A673 (cell line): ENCODE measurements at regions not wholly inside any gene's neighbourhood (a gene's known extent, or its start where the extent isn't known, plus 50 kb on each side); places are given as distances from the start of the nearest gene placed in this dataset.

ENCODE experiments used
- BruUV-seq: library from RNA; stranded (reverse); fragments of 400-500 nt; replicated peaks from 2 replicates; lab custom pipeline; 2021; lab: Mats Ljungman, UMichigan
- CTCF ChIA-PET: fragments of 300-600 bp; sonication (Branson Sonifier 250); formaldehyde crosslinking; loops from one replicate; lab custom pipeline; 2022; ENCODE audit warnings: antibody characterized with exemption; lab: Charles Lee
- POLR2A ChIA-PET: fragments of 300-600 bp; sonication (Branson Sonifier 250); formaldehyde crosslinking; loops from one replicate; lab custom pipeline; 2022; ENCODE audit warnings: antibody characterized with exemption; ENCODE audit not compliant: low non-redundant PET; lab: Charles Lee
- DNase-seq: peaks from one replicate; pipeline ENCODE4 v3.0.0-alpha.2; 2015; ENCODE audit warnings: low spot score
- H3K27ac ChIP-seq: fragments of 200-600 bp; sonication (generic); 2 replicates; pipeline ENCODE4 v1.5.1; 2016; ENCODE audit warnings: mixed run types, low read depth, mild to moderate bottlenecking, mixed read lengths, antibody characterized with exemption, low read length; ENCODE audit not compliant: poor library complexity, severe bottlenecking
- H3K27me3 ChIP-seq: fragments of 200-600 bp; sonication (generic); replicated peaks from 2 replicates; pipeline ENCODE4 v1.6.1; 2017; ENCODE audit warnings: mixed run types, low read depth, mild to moderate bottlenecking, mixed read lengths, antibody characterized with exemption, low read length; ENCODE audit not compliant: insufficient read depth, poor library complexity
- H3K36me3 ChIP-seq: fragments of 200-600 bp; sonication (generic); 2 replicates; pipeline ENCODE4 v1.6.1; 2016; ENCODE audit warnings: mixed run types, mild to moderate bottlenecking, mixed read lengths, antibody characterized with exemption, low read length; ENCODE audit not compliant: insufficient read depth, poor library complexity, severe bottlenecking
- H3K4me1 ChIP-seq: fragments of 200-600 bp; sonication (generic); 2 replicates; pipeline ENCODE4 v1.6.1; 2017; ENCODE audit warnings: mixed run types, mild to moderate bottlenecking, mixed read lengths, antibody characterized with exemption, low read length; ENCODE audit not compliant: insufficient read depth, poor library complexity, severe bottlenecking
- H3K4me3 ChIP-seq: fragments of 200-600 bp; sonication (generic); 2 replicates; pipeline ENCODE4 v1.5.1; 2016; ENCODE audit warnings: low read depth, mixed run types, mild to moderate bottlenecking, mixed read lengths, low read length; ENCODE audit not compliant: poor library complexity, severe bottlenecking
- H3K9me3 ChIP-seq: fragments of 200-600 bp; sonication (generic); 2 replicates; pipeline ENCODE4 v1.6.1; 2016; ENCODE audit warnings: mixed run types, low read depth, mild to moderate bottlenecking, mixed read lengths, antibody characterized with exemption, low read length; ENCODE audit not compliant: poor library complexity, severe bottlenecking
- EZH2 ChIP-seq: fragments of 200-600 bp; sonication (generic); IDR thresholded peaks from 2 replicates; pipeline ENCODE4 v1.6.1; 2017; ENCODE audit warnings: borderline replicate concordance, low read depth, mild to moderate bottlenecking, mixed read lengths, antibody characterized with exemption, low read length; ENCODE audit not compliant: poor library complexity, severe bottlenecking
- intact Hi-C: fragments of 100-400 bp; cut with micrococcal nuclease; formaldehyde crosslinking; loops from one replicate; pipeline ENCODE4 v1.10.0; 2022; ENCODE audit not compliant: unreplicated experiment
- TF ChIP-seq, protein P1 (sequence below): fragments of 300-800, 200-600 bp; sonication (generic); conservative IDR thresholded peaks from 2 replicates; pipeline ENCODE4 v1.5.1; 2017; ENCODE audit warnings: low read depth, mild to moderate bottlenecking, antibody characterized with exemption, low read length, moderate library complexity, mixed read lengths

DNA sequence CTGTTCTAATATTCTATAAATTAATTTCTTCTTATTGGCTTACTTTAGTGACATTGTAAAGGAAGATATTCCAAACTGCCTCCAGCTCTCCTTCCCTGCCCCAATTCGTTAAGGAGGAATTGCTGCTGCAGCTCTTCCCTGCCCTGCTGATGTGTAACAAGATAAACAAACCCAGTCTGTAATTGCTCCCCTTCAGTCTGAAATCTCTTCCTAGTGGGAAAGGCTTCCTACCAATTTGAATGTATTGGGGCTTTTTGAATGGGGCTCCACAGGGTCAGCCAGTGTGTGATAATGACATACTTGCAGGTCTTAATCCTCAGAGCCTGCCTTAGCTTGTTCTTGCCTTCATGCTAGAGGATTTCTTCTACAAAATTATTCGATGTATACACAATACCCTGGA is 849.9 kb upstream of the GHITM start:
- H3K4me3 ChIP-seq = no peak overlapping the region
- H3K27me3 ChIP-seq = no peaks in the 10 kb centered on the region
- BruUV-seq = no TSS peak
- POLR2A ChIA-PET = no interaction called here
- peaks cover 20% of the 10 kb centered on the region for H3K9me3 ChIP-seq
- CTCF ChIA-PET = no interaction called here
- H3K27ac ChIP-seq = no peak overlapping the region
- no peak for TF ChIP-seq EZH2
- TF ChIP-seq, protein P1, sequence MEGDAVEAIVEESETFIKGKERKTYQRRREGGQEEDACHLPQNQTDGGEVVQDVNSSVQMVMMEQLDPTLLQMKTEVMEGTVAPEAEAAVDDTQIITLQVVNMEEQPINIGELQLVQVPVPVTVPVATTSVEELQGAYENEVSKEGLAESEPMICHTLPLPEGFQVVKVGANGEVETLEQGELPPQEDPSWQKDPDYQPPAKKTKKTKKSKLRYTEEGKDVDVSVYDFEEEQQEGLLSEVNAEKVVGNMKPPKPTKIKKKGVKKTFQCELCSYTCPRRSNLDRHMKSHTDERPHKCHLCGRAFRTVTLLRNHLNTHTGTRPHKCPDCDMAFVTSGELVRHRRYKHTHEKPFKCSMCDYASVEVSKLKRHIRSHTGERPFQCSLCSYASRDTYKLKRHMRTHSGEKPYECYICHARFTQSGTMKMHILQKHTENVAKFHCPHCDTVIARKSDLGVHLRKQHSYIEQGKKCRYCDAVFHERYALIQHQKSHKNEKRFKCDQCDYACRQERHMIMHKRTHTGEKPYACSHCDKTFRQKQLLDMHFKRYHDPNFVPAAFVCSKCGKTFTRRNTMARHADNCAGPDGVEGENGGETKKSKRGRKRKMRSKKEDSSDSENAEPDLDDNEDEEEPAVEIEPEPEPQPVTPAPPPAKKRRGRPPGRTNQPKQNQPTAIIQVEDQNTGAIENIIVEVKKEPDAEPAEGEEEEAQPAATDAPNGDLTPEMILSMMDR = no peak
- intact Hi-C loops = no loop called here
- no peaks in the 10 kb centered on the region for H3K4me1 ChIP-seq
- no peaks in the 10 kb centered on the region for H3K36me3 ChIP-seq
- no peak for DNase-seq

DNA sequence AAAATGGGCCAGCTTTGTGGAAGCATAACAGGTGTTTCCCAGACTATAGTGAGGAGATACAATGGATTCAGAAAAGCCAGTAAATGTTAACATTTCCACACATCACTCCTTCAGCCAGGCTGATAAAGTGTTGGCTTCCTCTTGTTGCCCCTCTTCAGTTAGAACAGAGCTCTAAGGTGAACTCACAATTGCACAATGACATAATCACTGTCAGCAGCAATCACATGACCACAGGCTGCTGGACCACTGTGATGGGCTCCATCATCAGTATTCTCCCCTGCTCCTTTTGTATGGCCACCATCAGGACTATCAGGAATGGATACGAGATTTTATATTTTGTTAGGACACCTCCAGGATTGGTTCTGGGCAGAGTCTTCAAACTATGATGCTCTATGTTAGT is 849.4 kb upstream of the GHITM start:
- no peak overlapping the region for H3K27ac ChIP-seq
- no peaks in the 10 kb centered on the region for H3K36me3 ChIP-seq
- H3K27me3 ChIP-seq = no peaks in the 10 kb centered on the region
- DNase-seq = no peak
- ChIA-PET CTCF (no interaction called here), POLR2A (no interaction called here)
- H3K4me1 ChIP-seq = no peaks in the 10 kb centered on the region
- no peak overlapping the region for H3K4me3 ChIP-seq
- peaks cover 20% of the 10 kb centered on the region for H3K9me3 ChIP-seq
- intact Hi-C loops = no loop called here
- TF ChIP-seq EZH2 = no peak
- TF ChIP-seq, protein P1 = no peak
- no TSS peak for BruUV-seq

DNA sequence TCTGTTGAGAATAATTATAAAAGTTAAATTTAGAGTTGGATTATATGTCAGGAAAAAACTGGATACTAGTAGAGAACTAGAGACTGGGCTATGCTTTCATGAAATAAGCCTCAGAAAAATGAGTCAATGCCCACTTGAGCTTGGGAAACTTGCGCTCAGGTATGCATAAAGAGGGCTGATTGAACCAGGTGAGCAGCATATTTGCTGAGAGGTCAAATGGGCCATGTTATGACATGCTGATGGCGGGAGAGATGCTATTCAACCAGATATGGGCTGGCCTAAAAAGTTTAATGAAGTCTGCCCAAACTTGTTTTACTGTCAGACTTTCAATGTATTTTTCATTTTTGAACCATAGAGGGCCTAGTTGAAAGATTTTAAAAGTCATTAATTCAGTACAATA is 837.6 kb upstream of the GHITM start:
- TF ChIP-seq, protein P1 = no peak
- TF ChIP-seq EZH2 = no peak
- H3K4me1 ChIP-seq = no peaks in the 10 kb centered on the region
- no peaks in the 10 kb centered on the region for H3K36me3 ChIP-seq
- CTCF ChIA-PET = no interaction called here
- POLR2A ChIA-PET = no interaction called here
- no peak overlapping the region for H3K4me3 ChIP-seq
- BruUV-seq = no TSS peak
- H3K27me3 ChIP-seq = no peaks in the 10 kb centered on the region
- intact Hi-C loops = no loop called here
- no peak for DNase-seq
- H3K9me3 ChIP-seq = no peaks in the 10 kb centered on the region
- no peak overlapping the region for H3K27ac ChIP-seq
